ENCODE measurements at regions not wholly inside any gene's neighbourhood (a gene's known extent, or its start where the extent isn't known, plus 50 kb on each side); places are given as distances from the start of the nearest gene placed in this dataset.

- TF ChIP-seq, protein P1, sequence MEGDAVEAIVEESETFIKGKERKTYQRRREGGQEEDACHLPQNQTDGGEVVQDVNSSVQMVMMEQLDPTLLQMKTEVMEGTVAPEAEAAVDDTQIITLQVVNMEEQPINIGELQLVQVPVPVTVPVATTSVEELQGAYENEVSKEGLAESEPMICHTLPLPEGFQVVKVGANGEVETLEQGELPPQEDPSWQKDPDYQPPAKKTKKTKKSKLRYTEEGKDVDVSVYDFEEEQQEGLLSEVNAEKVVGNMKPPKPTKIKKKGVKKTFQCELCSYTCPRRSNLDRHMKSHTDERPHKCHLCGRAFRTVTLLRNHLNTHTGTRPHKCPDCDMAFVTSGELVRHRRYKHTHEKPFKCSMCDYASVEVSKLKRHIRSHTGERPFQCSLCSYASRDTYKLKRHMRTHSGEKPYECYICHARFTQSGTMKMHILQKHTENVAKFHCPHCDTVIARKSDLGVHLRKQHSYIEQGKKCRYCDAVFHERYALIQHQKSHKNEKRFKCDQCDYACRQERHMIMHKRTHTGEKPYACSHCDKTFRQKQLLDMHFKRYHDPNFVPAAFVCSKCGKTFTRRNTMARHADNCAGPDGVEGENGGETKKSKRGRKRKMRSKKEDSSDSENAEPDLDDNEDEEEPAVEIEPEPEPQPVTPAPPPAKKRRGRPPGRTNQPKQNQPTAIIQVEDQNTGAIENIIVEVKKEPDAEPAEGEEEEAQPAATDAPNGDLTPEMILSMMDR (IDR thresholded peaks at IDR 0.05): no peak
- no peak for TF ChIP-seq POLR2A (IDR thresholded peaks at IDR 0.05)
- TF ChIP-seq EP300 (IDR thresholded peaks at IDR 0.05): no peak
These were observed 197.6 kb upstream of the CITED2 start for GRCh38 chr6:139572001-139572400.
